Loucy (cell line): ENCODE measurements at regions not wholly inside any gene's neighbourhood (a gene's known extent, or its start where the extent isn't known, plus 50 kb on each side); places are given as distances from the start of the nearest gene placed in this dataset.

Experiments
- CTCF ChIP-seq: fragments of 200-600 bp; sonication (generic); conservative IDR thresholded peaks from 2 replicates; pipeline ENCODE4 v1.5.1; 2014; ENCODE audit warnings: mild to moderate bottlenecking, antibody characterized with exemption, low read length
- EZH2phosphoT487 ChIP-seq: fragments of 200-600 bp; IDR thresholded peaks from 2 replicates; pipeline ENCODE4 v1.6.1; 2018; ENCODE audit warnings: antibody characterized with exemption, mild to moderate bottlenecking, moderate library complexity, borderline replicate concordance

GRCh38 chr2:66995636-66996035 lies 401.5 kb upstream of the ETAA1 start:
- TF ChIP-seq CTCF (no peak), EZH2phosphoT487 (no peak)
